GM18508 (cell line): ENCODE measurements at regions not wholly inside any gene's neighbourhood (a gene's known extent, or its start where the extent isn't known, plus 50 kb on each side); places are given as distances from the start of the nearest gene placed in this dataset.
"Not testable (repeated sequence)": the region's sequence is repeated elsewhere in the genome, so short reads cannot be mapped to it uniquely, and the experiment has no call there.

Source experiments
- ATAC-seq: cut with Tn5 transposase; IDR thresholded peaks from one replicate; pipeline ENCODE4 v1.9.1; 2021; ENCODE audit warnings: moderate number of reproducible peaks; ENCODE audit not compliant: insufficient read depth, unreplicated experiment

GRCh38 chr2:2909086-2910035 is 468.3 kb downstream of the EIPR1 start:
- ATAC-seq = no peak

GRCh38 chr2:2906091-2906490 is 471.5 kb downstream of the EIPR1 start:
- ATAC-seq = no peak

GRCh38 chr2:2904721-2905350 is 472.8 kb downstream of the EIPR1 start:
- ATAC-seq = no peak

GRCh38 chr2:2902547-2903281 is 474.9 kb downstream of the EIPR1 start:
- ATAC-seq = no peak

GRCh38 chr2:2901384-2902345 is 476.0 kb downstream of the EIPR1 start:
- ATAC-seq = peak; percentile 75

GRCh38 chr2:2899826-2900225 is 477.8 kb downstream of the EIPR1 start:
- no peak for ATAC-seq

- ATAC-seq = no peak
These were observed 478.9 kb downstream of the EIPR1 start for GRCh38 chr2:2898744-2899143.

- no peak for ATAC-seq
These were observed 481.0 kb downstream of the EIPR1 start for GRCh38 chr2:2896643-2897042.

GRCh38 chr2:2896011-2896410 is 481.6 kb downstream of the EIPR1 start:
- no peak for ATAC-seq

GRCh38 chr2:2894011-2894410 is 483.6 kb downstream of the EIPR1 start:
- not testable (repeated sequence) for ATAC-seq

GRCh38 chr2:2892892-2893291 is 484.7 kb downstream of the EIPR1 start:
- ATAC-seq = no peak

- ATAC-seq = no peak
These were observed 485.2 kb downstream of the EIPR1 start for GRCh38 chr2:2892378-2892777.

- ATAC-seq = no peak
These were observed 486.7 kb downstream of the EIPR1 start for GRCh38 chr2:2890901-2891300.

GRCh38 chr2:2890246-2890645 is 487.4 kb downstream of the EIPR1 start:
- ATAC-seq = no peak

GRCh38 chr2:2889646-2890045 is 488.0 kb downstream of the EIPR1 start:
- ATAC-seq = no peak

- ATAC-seq = no peak
These were observed 488.5 kb downstream of the EIPR1 start for GRCh38 chr2:2889141-2889540.

- ATAC-seq = no peak
These were observed 489.7 kb downstream of the EIPR1 start for GRCh38 chr2:2887772-2888387.

- ATAC-seq = no peak
These were observed 490.7 kb downstream of the EIPR1 start for GRCh38 chr2:2886922-2887321.

- no peak for ATAC-seq
These were observed 496.1 kb downstream of the EIPR1 start for GRCh38 chr2:2881499-2881898.
